HL-60 (cell line): ENCODE measurements at regions not wholly inside any gene's neighbourhood (a gene's known extent, or its start where the extent isn't known, plus 50 kb on each side); places are given as distances from the start of the nearest gene placed in this dataset.

ENCODE experiments used
- REST ChIP-seq: IDR thresholded peaks from 2 replicates; pipeline ENCODE4 v1.6.1; 2012; ENCODE audit warnings: low read depth; ENCODE audit not compliant: insufficient replicate concordance
- TF ChIP-seq, protein P1 (sequence below): IDR thresholded peaks from one replicate; pipeline ENCODE4 v1.5.1; 2011; ENCODE audit warnings: low read length, control low read depth, inconsistent platforms; ENCODE audit not compliant: insufficient read depth

- TF ChIP-seq REST, result no peak
- TF ChIP-seq, protein P1, sequence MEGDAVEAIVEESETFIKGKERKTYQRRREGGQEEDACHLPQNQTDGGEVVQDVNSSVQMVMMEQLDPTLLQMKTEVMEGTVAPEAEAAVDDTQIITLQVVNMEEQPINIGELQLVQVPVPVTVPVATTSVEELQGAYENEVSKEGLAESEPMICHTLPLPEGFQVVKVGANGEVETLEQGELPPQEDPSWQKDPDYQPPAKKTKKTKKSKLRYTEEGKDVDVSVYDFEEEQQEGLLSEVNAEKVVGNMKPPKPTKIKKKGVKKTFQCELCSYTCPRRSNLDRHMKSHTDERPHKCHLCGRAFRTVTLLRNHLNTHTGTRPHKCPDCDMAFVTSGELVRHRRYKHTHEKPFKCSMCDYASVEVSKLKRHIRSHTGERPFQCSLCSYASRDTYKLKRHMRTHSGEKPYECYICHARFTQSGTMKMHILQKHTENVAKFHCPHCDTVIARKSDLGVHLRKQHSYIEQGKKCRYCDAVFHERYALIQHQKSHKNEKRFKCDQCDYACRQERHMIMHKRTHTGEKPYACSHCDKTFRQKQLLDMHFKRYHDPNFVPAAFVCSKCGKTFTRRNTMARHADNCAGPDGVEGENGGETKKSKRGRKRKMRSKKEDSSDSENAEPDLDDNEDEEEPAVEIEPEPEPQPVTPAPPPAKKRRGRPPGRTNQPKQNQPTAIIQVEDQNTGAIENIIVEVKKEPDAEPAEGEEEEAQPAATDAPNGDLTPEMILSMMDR, result no peak
Observed at GRCh38 chr4:31613946-31614623, 893.9 kb downstream of the PCDH7 start.
